B cell (primary cell): ENCODE measurements at regions not wholly inside any gene's neighbourhood (a gene's known extent, or its start where the extent isn't known, plus 50 kb on each side); places are given as distances from the start of the nearest gene placed in this dataset.

Source experiments
- ATAC-seq: fragments of 200-7000 bp; cut with Tn5 transposase; one replicate; pipeline ENCODE4 v1.10.0; 2021; ENCODE audit warnings: low read depth, mild to moderate bottlenecking, moderate number of reproducible peaks, moderate library complexity
- CTCF ChIA-PET: fragments of 350-600 bp; sonication (Branson Sonifier 250); formaldehyde crosslinking; loops from one replicate; lab custom pipeline; 2021; ENCODE audit warnings: antibody characterized with exemption, inconsistent platforms; lab: Charles Lee
- POLR2A ChIA-PET: fragments of 350-600 bp; sonication (Branson Sonifier 250); formaldehyde crosslinking; loops from one replicate; lab custom pipeline; 2021; ENCODE audit warnings: antibody characterized with exemption; lab: Charles Lee
- DNase-seq: peaks from one replicate; pipeline ENCODE4 v3.0.0; 2013
- H2AFZ ChIP-seq: 2 replicates; pipeline ENCODE4 v1.6.1; 2012; ENCODE audit warnings: mild to moderate bottlenecking, low read depth, low read length; ENCODE audit not compliant: insufficient read depth, poor library complexity, severe bottlenecking
- H3K27ac ChIP-seq, 2 donors: 1 replicate in 1 of 2; 2 replicates in 1 of 2; pipeline ENCODE4 v1.5.1; 2012 to 2013; ENCODE audit warnings: low read length in 2 of 2, mild to moderate bottlenecking in 2 of 2, moderate library complexity in 1 of 2
- H3K27me3 ChIP-seq, 4 experiments: fragments of 200-600 bp in 1 of 4; sonication (generic) in 1 of 4; replicated peaks in 1 of 4; 1 replicate in 2 of 4; 2 replicates in 2 of 4; pipeline versions ENCODE4 v1.6.1 to v1.7.0; 2013 to 2016; ENCODE audit warnings: low read length in 3 of 4, mild to moderate bottlenecking in 2 of 4, mixed read lengths in 1 of 4, moderate library complexity in 1 of 4; ENCODE audit not compliant: insufficient read depth in 4 of 4, control insufficient read depth in 3 of 4; ENCODE audit errors: control extremely low read depth in 1 of 4
- H3K36me3 ChIP-seq, 2 experiments: replicated peaks in 1 of 2; 1 replicate in 1 of 2; 2 replicates in 1 of 2; pipeline versions ENCODE4 v1.6.1 to v1.7.1; 2013; ENCODE audit warnings: low read length in 1 of 2; ENCODE audit not compliant: insufficient read depth in 2 of 2, control insufficient read depth in 1 of 2; ENCODE audit errors: control extremely low read depth in 1 of 2, extremely low read depth in 1 of 2
- H3K4me1 ChIP-seq, 2 donors: fragments of 200-600 bp in 1 of 2; sonication (generic) in 1 of 2; 1 replicate in 1 of 2; 2 replicates in 1 of 2; pipeline versions ENCODE4 v1.5.1 to v1.6.1; 2013 to 2017; ENCODE audit warnings: low read length in 2 of 2; ENCODE audit not compliant: control insufficient read depth in 2 of 2, insufficient read depth in 2 of 2
- H3K4me2 ChIP-seq: replicated peaks from 2 replicates; pipeline ENCODE3; 2012; ENCODE audit warnings: mild to moderate bottlenecking, low read depth, low read length; ENCODE audit not compliant: poor library complexity, severe bottlenecking
- H3K4me3 ChIP-seq, 5 experiments: fragments of 200-600 bp in 1 of 5; sonication (generic) in 1 of 5; 1 replicate in 3 of 5; 2 replicates in 2 of 5; pipeline versions ENCODE4 v1.5.1 to v1.7.0; 2011 to 2016; ENCODE audit warnings: low read length in 4 of 5, mild to moderate bottlenecking in 4 of 5, low read depth in 2 of 5, control low read depth in 1 of 5, moderate library complexity in 1 of 5; ENCODE audit not compliant: insufficient read depth in 1 of 5; ENCODE audit errors: control extremely low read depth in 1 of 5, extremely low read depth in 1 of 5
- H3K79me2 ChIP-seq: fragments of 200-600 bp; sonication (generic); one replicate; pipeline ENCODE4 v1.6.0; 2016; ENCODE audit warnings: low read length; ENCODE audit not compliant: control insufficient read depth, insufficient read depth
- H3K9ac ChIP-seq: fragments of 200-600 bp; sonication (generic); 2 replicates; pipeline ENCODE4 v1.6.1; 2017; ENCODE audit warnings: mild to moderate bottlenecking, low read length, moderate library complexity
- H3K9me3 ChIP-seq, 3 donors: one replicate each; pipeline versions ENCODE4 v1.6.1 to v1.7.1; 2013; ENCODE audit warnings: low read length in 2 of 3; ENCODE audit not compliant: control insufficient read depth in 2 of 3, insufficient read depth in 1 of 3; ENCODE audit errors: control extremely low read depth in 1 of 3
- H4K20me1 ChIP-seq: 2 replicates; pipeline ENCODE4 v1.6.0; 2012; ENCODE audit warnings: mild to moderate bottlenecking, low read length; ENCODE audit not compliant: insufficient read depth, control insufficient read depth, poor library complexity, severe bottlenecking
- H3K27ac Mint-ChIP-seq: one replicate; pipeline ENCODE4 v1.8.0; 2021; ENCODE audit warnings: mixed read lengths
- H3K27me3 Mint-ChIP-seq: one replicate; pipeline ENCODE4 v1.8.0; 2021; ENCODE audit warnings: mixed read lengths
- H3K4me1 Mint-ChIP-seq: one replicate; pipeline ENCODE4 v1.8.0; 2021; ENCODE audit warnings: mixed read lengths
- H3K4me3 Mint-ChIP-seq: one replicate; pipeline ENCODE4 v1.8.0; 2021; ENCODE audit warnings: mixed read lengths
- H3K9me3 Mint-ChIP-seq: one replicate; pipeline ENCODE4 v1.8.0; 2022; ENCODE audit warnings: mixed read lengths; ENCODE audit not compliant: insufficient read depth
- CTCF ChIP-seq: fragments of 200-600 bp; IDR thresholded peaks from one replicate; pipeline ENCODE4 v1.8.0; 2022; ENCODE audit warnings: antibody characterized with exemption, mild to moderate bottlenecking
- EZH2 ChIP-seq: IDR thresholded peaks from 2 replicates; pipeline ENCODE4 v1.6.1; 2012; ENCODE audit warnings: borderline replicate concordance, low read depth, mild to moderate bottlenecking, moderate library complexity, low read length; ENCODE audit not compliant: insufficient read depth, poor library complexity, severe bottlenecking
- WGBS: methylation state at CpG from one replicate; pipeline ENCODE4 v1.1.5; 2013; ENCODE audit warnings: missing lambda C conversion rate; ENCODE audit not compliant: insufficient coverage; 5-methylcytosine and 5-hydroxymethylcytosine counted together
- intact Hi-C: fragments of 100-400 bp; cut with micrococcal nuclease; formaldehyde crosslinking; loops from one replicate; pipeline ENCODE4 v1.10.0; 2022

DNA sequence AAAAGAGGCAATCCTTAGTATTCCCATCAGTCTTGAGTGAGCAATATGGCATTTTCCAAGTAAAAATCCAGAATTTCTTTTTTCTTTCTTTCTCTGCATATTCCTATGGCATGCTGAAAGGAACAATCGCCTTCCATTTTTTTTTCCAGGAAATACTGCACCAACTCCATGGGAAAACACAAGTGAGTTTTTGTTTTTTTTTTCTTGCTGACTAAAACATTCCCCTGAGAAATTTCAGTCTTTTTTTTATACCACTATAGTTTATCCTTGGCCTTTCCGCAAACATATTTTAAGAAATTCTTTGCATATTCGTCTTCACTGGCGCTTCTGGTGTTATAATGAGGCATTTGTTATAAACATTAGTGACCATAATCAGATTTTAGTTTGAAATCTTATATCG lies 429.6 kb upstream of the MDFIC2 start:
- no peak for TF ChIP-seq CTCF
- no peak for TF ChIP-seq EZH2
- H3K4me1 Mint-ChIP-seq: peaks cover 2% of the 10 kb centered on the region
- Histone ChIP-seq H2AFZ (no peak overlapping the region), H3K9ac (no peak overlapping the region), H3K4me3 (no peak overlapping the region), H3K36me3 (no peaks in the 10 kb centered on the region), H3K27me3 (no peaks in the 10 kb centered on the region), H3K4me2 (no peak overlapping the region), H3K9me3 (no peaks in the 10 kb centered on the region), H3K27ac (no peak overlapping the region), H4K20me1 (no peaks in the 10 kb centered on the region), H3K79me2 (no peaks in the 10 kb centered on the region), H3K4me1 (no peaks in the 10 kb centered on the region)
- no peak overlapping the region for H3K4me3 Mint-ChIP-seq
- ATAC-seq (no peak), DNase-seq (no peak)
- POLR2A ChIA-PET: no interaction called here
- no peak overlapping the region for H3K27ac Mint-ChIP-seq
- intact Hi-C loops: no loop called here
- H3K9me3 Mint-ChIP-seq: no peaks in the 10 kb centered on the region
- WGBS: no CpG with 5 or more reads among the region's 5 CpGs
- CTCF ChIA-PET: no interaction called here
- H3K27me3 Mint-ChIP-seq: peaks cover 4% of the 10 kb centered on the region

DNA sequence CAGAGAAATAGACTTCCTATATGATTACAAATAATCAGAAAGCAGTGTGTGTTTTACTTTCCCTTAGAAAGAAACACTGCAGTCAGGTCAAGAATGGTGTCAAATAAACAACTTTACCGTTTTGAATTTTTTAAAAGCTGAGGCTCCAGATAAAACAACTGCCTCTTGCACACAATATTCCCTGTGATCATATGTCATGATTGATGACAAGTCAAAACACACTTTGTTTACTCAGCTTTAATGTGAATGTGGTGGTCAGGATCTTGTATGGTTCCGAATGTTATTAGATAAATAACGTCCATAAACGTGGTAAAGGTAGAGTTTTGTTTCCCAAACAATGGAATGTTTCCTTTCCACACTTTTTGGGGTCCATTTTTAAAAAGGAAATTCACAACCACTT lies 428.4 kb upstream of the MDFIC2 start:
- Histone ChIP-seq H3K9ac (no peak overlapping the region), H4K20me1 (no peaks in the 10 kb centered on the region), H3K4me1 (no peaks in the 10 kb centered on the region), H3K9me3 (no peaks in the 10 kb centered on the region), H3K4me2 (no peak overlapping the region), H3K79me2 (no peaks in the 10 kb centered on the region), H3K27ac (no peak overlapping the region), H2AFZ (no peak overlapping the region), H3K27me3 (no peaks in the 10 kb centered on the region), H3K36me3 (no peaks in the 10 kb centered on the region), H3K4me3 (no peak overlapping the region)
- H3K9me3 Mint-ChIP-seq: no peaks in the 10 kb centered on the region
- WGBS: no CpG with 5 or more reads among the region's 4 CpGs
- no peak overlapping the region for H3K4me3 Mint-ChIP-seq
- POLR2A ChIA-PET: no interaction called here
- ATAC-seq (no peak), DNase-seq (no peak)
- TF ChIP-seq CTCF (no peak), EZH2 (no peak)
- intact Hi-C loops: no loop called here
- H3K4me1 Mint-ChIP-seq: peaks cover 2% of the 10 kb centered on the region
- CTCF ChIA-PET: no interaction called here
- H3K27ac Mint-ChIP-seq: no peak overlapping the region
- peaks cover 4% of the 10 kb centered on the region for H3K27me3 Mint-ChIP-seq
